Left ventricle myocardium superior (tissue), 1 donor: ENCODE measurements at regions not wholly inside any gene's neighbourhood (a gene's known extent, or its start where the extent isn't known, plus 50 kb on each side); places are given as distances from the start of the nearest gene placed in this dataset.

ENCODE experiments used
- ATAC-seq: fragments of 200-7000 bp; cut with Tn5 transposase; one replicate; pipeline ENCODE4 v1.9.1; 2020; ENCODE audit warnings: mild to moderate bottlenecking, moderate library complexity
- DNase-seq: peaks from one replicate; pipeline ENCODE4 v3.0.0-alpha.2; 2020
- intact Hi-C: fragments of 100-400 bp; cut with micrococcal nuclease; formaldehyde crosslinking; loops from one replicate; pipeline ENCODE4 v1.11.0; 2022
- donor health status: DM: no; HTN: yes; CAD: no; lungs with severe emphysema.

GRCh38 chr4:54475546-54475945 lies 182.2 kb upstream of the KIT start:
- intact Hi-C loops = no loop called here
- ATAC-seq (no peak), DNase-seq (no peak)

GRCh38 chr4:54482529-54483200 lies 175.1 kb upstream of the KIT start:
- no peak for DNase-seq
- intact Hi-C loops = no loop called here

GRCh38 chr4:54484383-54484782 lies 173.4 kb upstream of the KIT start:
- ATAC-seq (no peak), DNase-seq (no peak)
- intact Hi-C loops = no loop called here

More at GRCh38 chr4:54482529-54483200, 175.1 kb upstream of the KIT start:
- ATAC-seq = no peak

GRCh38 chr4:54487491-54487890 lies 170.3 kb upstream of the KIT start:
- no peak for DNase-seq
- ATAC-seq = no peak
- intact Hi-C loops = no loop called here

- DNase-seq = no peak
- intact Hi-C loops = no loop called here
- ATAC-seq = no peak
Observed at GRCh38 chr4:54493862-54494261, 163.9 kb upstream of the KIT start.

- no peak for DNase-seq
- intact Hi-C loops = no loop called here
- no peak for ATAC-seq
Observed at GRCh38 chr4:54495091-54495490, 162.7 kb upstream of the KIT start.

GRCh38 chr4:54495641-54496040 lies 162.1 kb upstream of the KIT start:
- intact Hi-C loops = no loop called here
- ATAC-seq (no peak), DNase-seq (no peak)

GRCh38 chr4:54496412-54496811 lies 161.3 kb upstream of the KIT start:
- intact Hi-C loops = no loop called here
- ATAC-seq = no peak
- DNase-seq = no peak

- intact Hi-C loops = no loop called here
- no peak for DNase-seq
- ATAC-seq = no peak
Observed at GRCh38 chr4:54497947-54498346, 159.8 kb upstream of the KIT start.

- ATAC-seq (no peak), DNase-seq (no peak)
- intact Hi-C loops = no loop called here
Observed at GRCh38 chr4:54498661-54499111, 159.1 kb upstream of the KIT start.

GRCh38 chr4:54499308-54500074 lies 158.3 kb upstream of the KIT start:
- no peak for ATAC-seq
- intact Hi-C loops = no loop called here
- no peak for DNase-seq

- ATAC-seq (no peak), DNase-seq (no peak)
- intact Hi-C loops = no loop called here
Observed at GRCh38 chr4:54505362-54505761, 152.4 kb upstream of the KIT start.

- ATAC-seq = no peak
- no peak for DNase-seq
- intact Hi-C loops = no loop called here
Observed at GRCh38 chr4:54505996-54506395, 151.8 kb upstream of the KIT start.

- DNase-seq = no peak
- intact Hi-C loops = no loop called here
- ATAC-seq = no peak
Observed at GRCh38 chr4:54509057-54509456, 148.7 kb upstream of the KIT start.

GRCh38 chr4:54513204-54513603 lies 144.6 kb upstream of the KIT start:
- peak; percentile 38 for DNase-seq
- ATAC-seq = peak; percentile 96
- intact Hi-C loops = no loop called here

GRCh38 chr4:54513741-54514140 lies 144.0 kb upstream of the KIT start:
- intact Hi-C loops = no loop called here
- DNase-seq = no peak
- ATAC-seq = no peak

- peak; percentile 41 for ATAC-seq
- intact Hi-C loops = no loop called here
- DNase-seq = peak; percentile 33
Observed at GRCh38 chr4:54516556-54517215, 141.1 kb upstream of the KIT start.

- intact Hi-C loops = no loop called here
- no peak for ATAC-seq
- no peak for DNase-seq
Observed at GRCh38 chr4:54517781-54518444, 139.8 kb upstream of the KIT start.

GRCh38 chr4:54525602-54526001 lies 132.2 kb upstream of the KIT start:
- no peak for ATAC-seq
- DNase-seq = no peak
- intact Hi-C loops = no loop called here

GRCh38 chr4:54526560-54526959 lies 131.2 kb upstream of the KIT start:
- DNase-seq = no peak
- no peak for ATAC-seq
- intact Hi-C loops = no loop called here
